ENCODE measurements at regions not wholly inside any gene's neighbourhood (a gene's known extent, or its start where the extent isn't known, plus 50 kb on each side); places are given as distances from the start of the nearest gene placed in this dataset.

GRCh38 chr3:178459038-178459410, 77.2 kb upstream of the KCNMB2 start:
- TF ChIP-seq, protein P1, sequence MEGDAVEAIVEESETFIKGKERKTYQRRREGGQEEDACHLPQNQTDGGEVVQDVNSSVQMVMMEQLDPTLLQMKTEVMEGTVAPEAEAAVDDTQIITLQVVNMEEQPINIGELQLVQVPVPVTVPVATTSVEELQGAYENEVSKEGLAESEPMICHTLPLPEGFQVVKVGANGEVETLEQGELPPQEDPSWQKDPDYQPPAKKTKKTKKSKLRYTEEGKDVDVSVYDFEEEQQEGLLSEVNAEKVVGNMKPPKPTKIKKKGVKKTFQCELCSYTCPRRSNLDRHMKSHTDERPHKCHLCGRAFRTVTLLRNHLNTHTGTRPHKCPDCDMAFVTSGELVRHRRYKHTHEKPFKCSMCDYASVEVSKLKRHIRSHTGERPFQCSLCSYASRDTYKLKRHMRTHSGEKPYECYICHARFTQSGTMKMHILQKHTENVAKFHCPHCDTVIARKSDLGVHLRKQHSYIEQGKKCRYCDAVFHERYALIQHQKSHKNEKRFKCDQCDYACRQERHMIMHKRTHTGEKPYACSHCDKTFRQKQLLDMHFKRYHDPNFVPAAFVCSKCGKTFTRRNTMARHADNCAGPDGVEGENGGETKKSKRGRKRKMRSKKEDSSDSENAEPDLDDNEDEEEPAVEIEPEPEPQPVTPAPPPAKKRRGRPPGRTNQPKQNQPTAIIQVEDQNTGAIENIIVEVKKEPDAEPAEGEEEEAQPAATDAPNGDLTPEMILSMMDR (IDR thresholded peaks at IDR 0.05; ENCODE audit: low read depth, low read length, poor library complexity, severe bottlenecking) = no peak
- TF ChIP-seq EZH2phosphoT487 (IDR thresholded peaks at IDR 0.05; ENCODE audit: borderline replicate concordance, low read length) = no peak

DNA sequence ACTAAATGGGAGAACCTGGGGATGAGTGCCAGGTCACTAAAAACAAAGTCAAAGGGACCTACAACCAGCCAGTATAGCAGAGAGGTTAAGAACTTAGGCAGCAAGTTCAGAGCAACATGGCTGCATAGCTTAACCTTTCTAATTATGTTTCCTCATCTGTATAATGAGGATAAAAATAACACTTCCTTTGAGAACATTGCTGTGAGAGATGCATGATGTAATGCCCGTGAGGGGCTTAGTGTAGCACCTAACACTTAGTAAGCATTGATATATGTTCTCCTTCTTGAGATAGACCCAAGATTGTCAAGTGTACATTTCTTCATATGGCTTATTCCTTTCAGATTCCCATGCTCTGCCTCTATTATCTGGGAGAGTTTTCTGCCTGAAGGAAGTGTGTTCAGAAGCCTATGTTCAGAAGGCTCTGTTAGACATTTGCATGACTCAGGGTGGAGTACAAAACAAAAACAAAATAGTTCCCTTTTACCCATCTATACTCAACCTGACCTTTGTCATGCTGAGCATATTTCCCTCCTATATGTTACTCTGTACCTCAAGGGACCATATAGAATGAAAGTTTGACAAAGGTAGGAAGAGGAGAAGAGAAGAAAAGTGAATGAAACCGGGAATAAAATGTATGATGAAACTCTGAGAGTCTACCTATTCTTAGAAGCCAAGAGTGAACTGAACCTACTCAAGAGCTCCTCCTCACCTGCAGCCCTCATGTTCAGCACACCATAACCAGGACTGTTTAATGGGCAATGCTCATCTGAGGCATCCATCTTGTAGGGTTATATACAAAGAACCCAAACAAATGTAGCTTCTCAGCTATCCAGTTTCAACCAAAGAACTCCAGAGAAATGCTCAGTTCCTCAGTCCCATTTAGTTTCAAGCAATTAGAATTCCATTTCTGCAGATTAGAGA, 70.7 kb upstream of the KCNMB2 start:
- H3K36me3 ChIP-seq (ENCODE audit: control insufficient read depth, low read length) = peaks cover 9% of the 10 kb centered on the region; the same call in 1 of the 2 replicates
- H3K79me2 ChIP-seq (ENCODE audit: control insufficient read depth, low read length) = no peaks in the 10 kb centered on the region
- peak overlapping the region; percentile 42 for H3K27ac ChIP-seq (ENCODE audit: low read depth, low read length)
- no peaks in the 10 kb centered on the region for H3K9me2 ChIP-seq (replicated peaks; ENCODE audit: control insufficient read depth, low read length)
- H4K20me1 ChIP-seq (ENCODE audit: control insufficient read depth, insufficient read depth, low read depth, low read length) = no peaks in the 10 kb centered on the region
- no peaks in the 10 kb centered on the region for H3F3A ChIP-seq (ENCODE audit: control insufficient read depth, insufficient read depth)
- peaks cover 24% of the 10 kb centered on the region for H3K4me1 ChIP-seq (ENCODE audit: control insufficient read depth, low read length)
- TF ChIP-seq EZH2phosphoT487 (IDR thresholded peaks at IDR 0.05; ENCODE audit: borderline replicate concordance, low read length) = no peak
- TF ChIP-seq, protein P1 (IDR thresholded peaks at IDR 0.05; ENCODE audit: low read depth, low read length, poor library complexity, severe bottlenecking) = no peak
- no peaks in the 10 kb centered on the region for H3K27me3 ChIP-seq (ENCODE audit: control insufficient read depth, low read length)
- H3K9me3 ChIP-seq (ENCODE audit: control insufficient read depth, insufficient read depth, low read length) = peaks cover 2% of the 10 kb centered on the region; the same call in 1 of the 2 replicates
- peak overlapping the region; percentile 65 for H3K4me2 ChIP-seq (ENCODE audit: low read length)
- peak overlapping the region; percentile 57 for H3K4me3 ChIP-seq (ENCODE audit: low read length)

More at GRCh38 chr3:178459038-178459410, 77.2 kb upstream of the KCNMB2 start:
- Histone ChIP-seq H3F3A (ENCODE audit: control insufficient read depth, insufficient read depth) (no peaks in the 10 kb centered on the region), H3K4me2 (ENCODE audit: low read length) (no peak overlapping the region), H3K9me2 (replicated peaks; ENCODE audit: control insufficient read depth, low read length) (no peaks in the 10 kb centered on the region), H3K27ac (ENCODE audit: low read depth, low read length) (no peak overlapping the region), H3K4me3 (ENCODE audit: low read length) (no peak overlapping the region), H4K20me1 (ENCODE audit: control insufficient read depth, insufficient read depth, low read depth, low read length) (no peaks in the 10 kb centered on the region), H3K36me3 (ENCODE audit: control insufficient read depth, low read length) (no peaks in the 10 kb centered on the region), H3K9me3 (ENCODE audit: control insufficient read depth, insufficient read depth, low read length) (peaks cover 7% of the 10 kb centered on the region; the same call in 1 of the 2 replicates), H3K27me3 (ENCODE audit: control insufficient read depth, low read length) (no peaks in the 10 kb centered on the region), H3K79me2 (ENCODE audit: control insufficient read depth, low read length) (no peaks in the 10 kb centered on the region), H3K4me1 (ENCODE audit: control insufficient read depth, low read length) (0 out of 2 replicates have a peak, but pooled peaks cover 3% of the 10 kb centered on the region)

- TF ChIP-seq, protein P1 (IDR thresholded peaks at IDR 0.05; ENCODE audit: low read depth, low read length, poor library complexity, severe bottlenecking) = no peak
- no peak for TF ChIP-seq EZH2phosphoT487 (IDR thresholded peaks at IDR 0.05; ENCODE audit: borderline replicate concordance, low read length)
- Histone ChIP-seq H3K4me3 (ENCODE audit: low read length) (no peak overlapping the region), H3K9me2 (replicated peaks; ENCODE audit: control insufficient read depth, low read length) (no peaks in the 10 kb centered on the region), H3F3A (ENCODE audit: control insufficient read depth, insufficient read depth) (no peaks in the 10 kb centered on the region), H3K4me1 (ENCODE audit: control insufficient read depth, low read length) (no peaks in the 10 kb centered on the region), H4K20me1 (ENCODE audit: control insufficient read depth, insufficient read depth, low read depth, low read length) (no peaks in the 10 kb centered on the region), H3K27ac (ENCODE audit: low read depth, low read length) (no peak overlapping the region), H3K27me3 (ENCODE audit: control insufficient read depth, low read length) (no peaks in the 10 kb centered on the region), H3K79me2 (ENCODE audit: control insufficient read depth, low read length) (no peaks in the 10 kb centered on the region), H3K36me3 (ENCODE audit: control insufficient read depth, low read length) (no peaks in the 10 kb centered on the region), H3K4me2 (ENCODE audit: low read length) (no peak overlapping the region), H3K9me3 (ENCODE audit: control insufficient read depth, insufficient read depth, low read length) (no peaks in the 10 kb centered on the region)
Observed at GRCh38 chr3:178472941-178473340, 63.3 kb upstream of the KCNMB2 start.
